ENCODE measurements at regions not wholly inside any gene's neighbourhood (a gene's known extent, or its start where the extent isn't known, plus 50 kb on each side); places are given as distances from the start of the nearest gene placed in this dataset.

GRCh38 chr12:125687820-125688219, 622.6 kb downstream of the AACS start:
- DNase-seq = no peak

GRCh38 chr12:125688223-125688622, 623.0 kb downstream of the AACS start:
- no peak for DNase-seq

GRCh38 chr12:125688881-125689280, 623.6 kb downstream of the AACS start:
- no peak for DNase-seq

- DNase-seq = no peak
These were observed 624.6 kb downstream of the AACS start for GRCh38 chr12:125689576-125690410.

- DNase-seq = no peak
These were observed 625.6 kb downstream of the AACS start for GRCh38 chr12:125690841-125691240.

DNA sequence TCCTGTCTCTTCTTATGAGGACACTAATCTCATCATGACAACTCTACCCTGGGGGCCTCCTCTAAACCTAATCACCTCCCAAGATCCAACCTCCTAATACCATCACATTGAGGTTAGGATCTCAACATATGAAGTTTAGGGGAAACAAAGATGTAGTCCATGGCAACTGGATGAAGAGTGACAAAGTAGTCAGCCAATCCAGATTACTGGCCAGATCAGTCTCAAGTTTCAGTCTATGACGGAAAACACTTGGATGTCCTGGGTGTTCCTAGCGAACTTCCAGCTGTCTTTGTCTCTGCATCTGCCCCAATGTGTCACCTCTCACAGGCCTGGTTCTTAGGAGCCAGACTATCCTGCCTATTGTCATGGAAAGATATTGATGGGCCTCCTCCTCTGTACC, 630.8 kb downstream of the AACS start:
- no peak for DNase-seq

- no peak for DNase-seq
These were observed 639.6 kb downstream of the AACS start for GRCh38 chr12:125704803-125705202.

DNA sequence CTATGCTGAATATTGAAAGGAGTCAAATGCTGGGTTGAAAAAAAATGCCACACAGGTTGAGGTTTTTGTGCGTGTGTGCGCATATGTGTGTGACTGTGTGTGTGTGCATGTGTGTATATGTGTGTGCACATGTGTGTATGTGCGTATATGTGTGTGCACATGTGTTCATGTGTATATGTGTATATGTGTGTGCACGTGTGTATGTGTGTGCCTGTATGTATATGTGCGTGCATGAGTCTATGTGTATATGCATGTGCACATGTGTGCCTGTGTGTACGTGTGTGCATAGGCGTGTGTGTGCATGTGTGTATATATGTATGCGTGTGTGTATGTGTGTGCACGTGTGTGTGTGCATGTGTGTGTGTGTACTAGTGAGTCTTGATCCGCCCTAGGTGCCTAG, 655.7 kb downstream of the AACS start:
- DNase-seq = no peak

- no peak for DNase-seq
These were observed 668.9 kb downstream of the AACS start for GRCh38 chr12:125734137-125734536.

GRCh38 chr12:125738211-125738610, 673.0 kb downstream of the AACS start:
- no peak for DNase-seq

DNA sequence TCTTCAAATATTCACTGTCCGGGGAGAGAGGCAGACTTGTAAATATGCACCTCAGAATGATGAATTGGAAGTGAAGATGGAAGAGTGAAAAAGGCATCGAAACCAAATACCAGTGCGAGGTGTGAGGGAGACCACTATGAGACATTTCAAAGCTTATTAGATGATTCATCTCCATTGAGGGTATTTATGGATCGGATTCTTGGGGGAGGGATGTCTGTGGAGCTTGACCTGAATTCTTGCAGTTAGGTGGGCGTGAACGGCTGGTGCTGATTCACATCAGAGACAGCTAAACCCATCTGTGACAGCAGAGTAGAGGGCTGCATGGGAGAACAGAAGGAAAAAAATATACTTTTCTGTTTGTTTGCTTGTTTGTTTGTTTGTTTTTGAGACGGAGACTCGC, 677.2 kb downstream of the AACS start:
- DNase-seq = no peak

- DNase-seq = no peak
These were observed 679.0 kb downstream of the AACS start for GRCh38 chr12:125744201-125744600.

DNA sequence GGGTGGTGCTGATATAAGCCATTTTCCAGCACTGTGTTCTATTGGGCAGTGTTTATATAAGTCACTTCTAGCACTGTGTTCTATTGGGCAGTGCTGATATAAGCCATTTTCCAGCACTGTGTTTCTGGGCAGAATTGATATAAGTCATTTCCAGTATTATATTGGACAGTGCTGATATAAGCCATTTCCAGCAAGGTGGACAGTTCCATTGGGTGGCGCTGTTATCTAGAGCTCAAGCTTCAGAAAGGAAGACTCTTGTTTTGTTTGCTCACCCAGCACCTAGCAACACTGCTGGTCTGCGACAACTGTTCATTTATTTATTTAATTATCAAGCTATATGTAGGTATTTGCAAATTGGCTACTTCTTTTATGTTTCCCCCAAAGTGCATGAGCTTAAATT, 690.3 kb downstream of the AACS start:
- DNase-seq = no peak

DNA sequence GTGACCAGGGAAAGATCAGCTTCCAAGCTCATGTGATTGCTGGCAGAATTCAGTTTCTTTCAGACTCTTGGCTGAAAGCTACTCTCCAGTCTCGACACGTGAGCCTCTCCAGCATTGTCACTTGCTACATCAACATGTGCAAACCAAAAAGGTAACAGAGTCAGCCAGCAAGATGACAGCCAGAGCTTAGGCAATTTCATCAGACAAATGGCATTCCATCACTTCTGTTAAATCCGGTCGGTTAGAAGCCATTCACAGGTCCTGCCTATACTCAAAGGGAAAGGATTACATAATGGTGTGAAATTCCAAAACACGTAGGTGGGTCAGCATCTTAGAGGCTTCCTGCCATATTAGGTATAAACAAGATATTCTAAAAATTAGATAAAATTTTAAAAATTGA, 700.9 kb downstream of the AACS start:
- DNase-seq = no peak

- no peak for DNase-seq
These were observed 707.2 kb downstream of the AACS start for GRCh38 chr12:125772403-125772802.

DNA sequence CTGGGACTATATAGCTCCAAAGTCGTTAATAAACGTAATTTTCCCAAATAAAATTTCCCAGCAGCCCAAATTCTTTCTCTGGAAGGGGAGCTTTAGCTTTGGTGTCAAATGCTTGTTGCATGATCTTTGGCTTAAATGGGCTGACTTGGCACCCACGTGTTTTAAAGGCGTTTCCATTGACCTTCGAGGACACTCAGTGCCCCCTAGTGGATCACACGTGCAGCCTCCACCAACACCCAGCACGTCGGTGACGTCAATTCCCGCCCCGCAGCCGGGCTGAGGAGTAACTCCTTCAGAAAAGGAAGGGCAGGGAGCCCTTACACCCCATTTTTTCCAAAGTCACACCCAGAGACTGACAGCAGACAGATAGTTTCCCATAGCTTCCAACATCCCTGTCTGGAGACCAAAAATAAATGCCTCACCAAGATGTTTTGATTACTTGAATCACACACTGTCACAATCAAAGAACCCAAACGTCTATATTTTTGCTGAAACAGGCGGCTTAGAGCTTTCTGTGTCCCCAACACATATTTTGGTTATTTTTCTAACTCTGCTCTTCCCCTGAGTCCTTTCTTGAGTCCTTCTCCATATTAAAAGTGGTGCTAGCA, 707.9 kb downstream of the AACS start:
- no peak for DNase-seq

- no peak for DNase-seq
These were observed 710.3 kb downstream of the AACS start for GRCh38 chr12:125775507-125775906.

DNA sequence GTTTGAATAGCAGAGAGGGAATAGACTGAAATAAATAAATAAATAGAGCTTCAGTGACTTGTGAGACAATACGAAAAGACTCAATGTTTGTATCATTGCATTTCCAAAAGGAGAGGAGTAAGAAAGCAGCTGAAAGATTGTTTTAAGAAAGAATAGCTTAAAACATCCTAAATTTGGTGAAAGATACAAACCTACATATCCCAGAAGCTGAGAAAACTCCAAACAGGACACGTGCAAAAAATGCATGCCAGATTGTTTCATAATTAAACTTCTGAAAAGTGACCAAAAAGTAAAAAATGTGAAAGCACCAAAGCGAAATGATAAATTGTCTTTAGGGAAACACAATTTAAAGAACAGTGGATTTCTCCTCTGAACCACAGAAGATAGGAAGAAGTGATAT, 711.0 kb downstream of the AACS start:
- no peak for DNase-seq

DNA sequence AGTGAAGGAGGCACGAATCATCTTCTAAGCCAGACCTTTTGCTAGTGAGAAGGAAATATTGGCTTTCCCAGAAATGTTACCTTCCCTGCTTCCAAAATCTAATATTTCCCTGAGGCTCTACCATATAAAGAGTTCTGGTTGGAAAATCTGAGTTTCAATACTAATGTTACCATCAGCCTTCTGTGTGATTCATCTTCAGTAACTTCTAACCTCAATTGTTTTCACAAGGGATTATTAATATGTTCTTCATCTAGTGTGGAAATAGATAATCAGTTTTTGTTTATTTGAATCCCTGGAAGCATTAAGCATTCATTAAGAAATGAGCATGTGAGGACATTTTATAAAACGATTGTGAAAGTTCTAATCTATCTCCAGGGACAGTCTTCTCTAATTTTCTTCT, 720.9 kb downstream of the AACS start:
- DNase-seq = no peak

- no peak for DNase-seq
These were observed 729.2 kb downstream of the AACS start for GRCh38 chr12:125794401-125794800.

- no peak for DNase-seq
These were observed 732.4 kb downstream of the AACS start for GRCh38 chr12:125797421-125798175.

GRCh38 chr12:125804660-125805059, 739.4 kb downstream of the AACS start:
- no peak for DNase-seq

GRCh38 chr12:125824276-125824675, 759.0 kb downstream of the AACS start:
- no peak for DNase-seq

DNA sequence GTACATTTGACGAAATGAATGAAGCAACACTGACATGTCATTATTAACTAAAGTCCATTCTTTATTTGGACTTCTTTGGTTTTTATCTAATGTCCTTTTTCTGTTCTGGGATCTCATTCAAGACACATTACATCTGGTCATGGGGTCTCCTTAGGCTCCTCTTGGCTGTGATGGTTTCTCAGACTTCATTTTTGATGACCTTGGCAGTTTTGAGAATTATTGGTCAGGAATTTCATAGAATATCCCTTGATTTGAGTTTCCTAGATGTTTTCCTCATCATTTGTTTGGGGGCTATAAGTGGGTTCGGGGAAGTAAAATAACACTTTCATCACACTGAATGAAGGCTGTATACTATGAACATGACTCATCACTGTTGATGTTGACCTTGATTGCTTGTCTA, 770.6 kb downstream of the AACS start:
- DNase-seq = no peak

Data from GF-D8 (cell line).